GM21447 (cell line): ENCODE measurements at regions not wholly inside any gene's neighbourhood (a gene's known extent, or its start where the extent isn't known, plus 50 kb on each side); places are given as distances from the start of the nearest gene placed in this dataset.
"Not testable (repeated sequence)": the region's sequence is repeated elsewhere in the genome, so short reads cannot be mapped to it uniquely, and the experiment has no call there.

Source experiments
- ATAC-seq: cut with Tn5 transposase; IDR thresholded peaks from one replicate; pipeline ENCODE4 v1.9.1; 2021; ENCODE audit not compliant: unreplicated experiment

DNA sequence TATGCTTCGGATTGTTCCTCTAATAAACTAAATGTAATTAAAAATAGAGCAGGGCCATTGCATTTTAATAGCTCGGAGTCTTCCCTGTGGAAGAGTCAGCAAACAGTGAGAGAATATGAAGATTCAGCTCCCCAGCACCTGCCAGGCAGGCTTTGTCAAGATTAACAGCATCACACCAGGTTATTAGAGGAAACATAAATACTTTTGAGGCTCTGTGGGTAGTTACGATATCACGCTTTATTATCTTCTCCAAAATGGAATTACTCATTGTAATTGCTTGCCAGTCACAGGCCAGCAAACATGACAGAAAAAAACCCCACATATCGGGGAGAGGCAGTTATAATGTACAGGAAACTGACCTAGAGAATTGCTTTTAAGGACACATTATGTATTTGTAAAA, 303.9 kb downstream of the CPS1 start:
- ATAC-seq = no peak

DNA sequence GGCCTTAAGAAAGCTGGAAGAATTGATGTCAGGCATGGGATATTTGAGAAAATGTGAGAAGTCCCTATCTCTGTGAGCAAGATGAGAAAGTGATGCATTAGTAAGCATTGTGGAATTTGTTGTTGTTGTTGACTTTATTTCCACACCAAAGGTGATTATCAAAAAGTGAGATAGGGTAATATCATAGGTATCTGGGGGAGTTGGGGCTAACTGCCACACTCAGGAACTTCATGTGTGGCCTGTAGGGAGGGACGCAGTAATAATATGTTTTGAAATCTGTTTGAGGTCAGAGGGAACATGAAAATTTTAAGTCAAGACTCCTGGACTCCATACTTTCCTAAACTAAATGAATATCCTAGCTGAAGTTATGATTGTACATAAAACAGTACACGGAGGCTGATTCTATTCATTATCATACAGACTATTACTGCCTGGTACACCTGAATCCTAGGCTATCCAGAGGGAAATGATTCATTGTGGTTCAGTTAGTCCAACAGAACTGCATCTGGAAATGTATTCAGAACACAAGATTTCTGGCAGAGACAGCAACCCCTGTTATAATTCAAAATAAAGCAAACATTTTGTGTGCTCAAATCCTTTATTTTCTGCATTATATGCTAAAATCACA, 304.8 kb downstream of the CPS1 start:
- no peak for ATAC-seq

GRCh38 chr2:210862283-210863065, 306.1 kb downstream of the CPS1 start:
- ATAC-seq = no peak

- no peak for ATAC-seq
These were observed 306.9 kb downstream of the CPS1 start for GRCh38 chr2:210863283-210863682.

DNA sequence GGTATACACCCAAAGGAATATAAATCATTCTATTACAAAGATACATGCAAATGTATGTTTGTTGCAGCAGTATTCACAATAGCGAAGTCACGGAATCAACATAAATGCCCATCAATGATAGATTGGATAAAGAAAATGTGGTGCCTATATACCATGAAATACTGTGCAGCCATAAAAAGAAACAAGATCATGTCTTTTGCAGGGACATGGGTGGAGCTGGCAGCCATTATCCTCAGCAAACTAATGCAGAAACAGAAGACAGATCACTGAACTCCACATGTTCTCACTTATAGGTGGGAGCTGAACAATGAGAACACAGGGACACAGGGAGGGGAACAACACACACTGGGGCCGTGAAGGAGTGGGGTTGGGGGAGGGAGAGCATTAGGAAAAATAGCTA, 315.2 kb downstream of the CPS1 start:
- not testable (repeated sequence) for ATAC-seq

GRCh38 chr2:210873631-210874030, 317.2 kb downstream of the CPS1 start:
- no peak for ATAC-seq

- no peak for ATAC-seq
These were observed 327.8 kb downstream of the CPS1 start for GRCh38 chr2:210884227-210884626.

DNA sequence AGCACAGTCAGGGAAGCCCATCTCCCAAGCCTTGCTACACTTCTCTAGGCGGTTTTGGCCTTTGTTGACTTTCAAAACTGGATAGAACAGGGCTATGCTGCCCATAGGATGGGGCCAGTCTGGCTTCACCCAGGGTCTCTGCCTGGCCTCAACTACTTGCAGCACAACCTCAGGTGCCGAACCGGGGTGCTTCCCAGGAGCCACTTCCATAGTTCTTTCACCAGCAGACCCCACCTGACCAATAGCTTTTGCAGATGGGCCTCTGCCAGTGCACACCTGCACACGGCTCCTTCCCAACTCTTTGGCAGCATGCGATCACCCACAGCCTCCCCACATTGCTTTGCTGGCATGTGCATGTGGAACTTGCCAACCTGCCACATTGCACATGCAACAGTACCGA, 331.6 kb downstream of the CPS1 start:
- ATAC-seq = no peak

DNA sequence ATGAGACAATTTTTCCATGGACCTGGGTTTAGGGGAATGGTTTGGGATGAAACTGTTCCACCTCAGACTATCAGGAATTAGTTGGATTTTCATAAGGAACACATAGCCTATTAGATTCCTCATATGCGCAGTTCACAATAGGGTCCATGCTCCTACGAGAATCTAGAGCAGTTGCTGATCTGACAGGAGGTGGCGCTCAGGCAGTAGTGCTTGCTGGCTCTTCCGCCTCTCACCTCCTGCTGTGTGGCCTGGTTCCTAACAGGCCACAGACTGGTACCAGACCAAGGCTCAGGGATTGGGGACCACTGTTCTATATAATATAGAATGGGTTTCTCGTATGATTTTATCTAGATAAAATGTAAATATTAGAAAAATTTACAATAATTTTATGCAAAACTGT, 338.7 kb downstream of the CPS1 start:
- ATAC-seq = no peak

DNA sequence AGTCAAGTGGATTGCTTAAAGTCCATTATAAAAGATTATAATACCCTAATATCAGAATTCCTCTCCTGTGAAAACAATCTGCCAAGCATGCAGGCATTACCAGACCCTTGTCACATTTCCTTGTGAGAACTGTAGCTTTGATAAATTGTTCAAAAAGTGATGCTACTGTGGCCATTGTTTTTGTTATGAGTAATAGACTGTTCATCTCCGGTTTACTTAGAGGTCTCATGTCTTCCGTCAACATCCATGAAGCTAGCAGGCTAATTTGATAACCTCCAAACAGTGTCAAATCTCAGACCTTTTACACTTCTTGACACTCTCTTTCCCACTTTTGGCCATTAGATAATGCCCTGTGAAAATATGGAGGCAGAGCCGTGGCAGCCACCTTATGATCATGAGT, 342.7 kb downstream of the CPS1 start:
- ATAC-seq = no peak

GRCh38 chr2:210901326-210901725, 344.9 kb downstream of the CPS1 start:
- ATAC-seq = no peak

DNA sequence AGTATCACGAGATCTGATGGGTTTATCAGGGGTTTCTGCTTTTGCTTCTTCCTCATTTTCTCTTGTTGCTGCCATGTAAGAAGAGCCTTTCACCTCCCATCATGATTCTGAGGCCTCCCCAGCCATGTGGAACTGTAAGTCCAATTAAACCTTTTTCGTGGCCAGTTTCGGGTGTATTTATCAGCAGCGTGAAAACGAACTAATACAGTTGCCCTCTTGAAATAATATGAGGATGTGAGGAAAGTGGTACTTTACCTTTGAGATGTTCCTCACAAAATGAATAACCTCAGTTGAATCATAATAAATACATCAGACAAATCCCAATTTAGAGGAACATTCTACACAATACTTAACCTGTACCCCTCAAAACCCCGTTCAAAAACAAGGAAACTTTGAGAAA, 356.4 kb downstream of the CPS1 start:
- no peak for ATAC-seq

DNA sequence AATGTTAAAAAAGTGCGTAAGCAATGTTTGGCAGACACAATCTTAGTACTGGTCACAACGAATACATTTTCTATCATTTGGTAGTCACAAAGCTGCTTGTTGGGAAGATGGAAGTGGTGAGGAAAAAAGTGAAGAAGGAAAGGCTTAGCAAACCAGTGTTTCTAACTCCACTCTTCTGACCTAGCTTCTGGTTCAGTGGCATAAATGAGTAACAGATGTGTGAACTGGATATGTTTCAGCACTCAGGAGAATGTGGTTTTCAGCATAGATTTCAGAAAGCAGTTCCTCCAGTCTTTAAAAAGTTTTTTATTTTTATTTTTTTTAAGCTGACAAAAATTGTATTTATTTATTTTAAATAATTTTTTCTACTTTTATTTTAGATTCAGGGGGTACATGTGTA, 357.1 kb downstream of the CPS1 start:
- no peak for ATAC-seq

DNA sequence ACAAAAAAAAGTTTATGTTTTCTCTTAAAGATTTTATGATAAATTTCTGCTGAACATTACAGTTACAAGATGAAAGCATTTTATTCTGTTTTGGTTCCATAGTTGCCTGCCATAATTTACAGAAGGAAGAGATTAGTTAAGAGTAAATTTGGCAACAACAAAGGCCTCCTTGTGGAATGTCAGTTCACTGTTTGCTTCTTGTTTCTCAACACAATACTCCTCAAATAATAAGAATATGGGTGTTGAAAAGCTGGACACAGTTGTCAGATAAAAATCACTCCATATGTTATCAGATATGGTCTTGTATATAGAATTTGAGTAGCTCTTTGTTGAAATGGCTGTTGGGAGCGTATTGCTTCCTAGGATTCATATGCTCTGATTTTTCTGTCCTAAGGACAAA, 359.5 kb downstream of the CPS1 start:
- ATAC-seq = no peak

DNA sequence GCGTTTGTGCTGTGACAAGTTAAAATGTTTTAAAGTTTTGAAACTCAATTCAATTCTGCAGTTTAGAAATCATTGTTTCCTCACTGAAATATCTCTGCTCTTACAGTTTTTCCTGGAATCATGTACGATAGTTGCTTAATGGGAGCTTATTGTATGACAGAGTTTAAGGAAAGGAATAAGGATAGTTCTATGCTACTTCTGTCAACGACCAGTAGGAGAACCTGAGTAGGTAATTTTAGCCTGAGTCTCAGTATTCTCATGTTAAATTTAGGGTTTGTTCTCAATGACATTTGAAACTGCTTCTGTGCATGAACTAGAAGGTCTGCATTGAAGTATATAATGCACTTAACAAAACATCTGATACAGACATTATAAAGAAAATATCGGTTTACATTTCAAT, 361.1 kb downstream of the CPS1 start:
- ATAC-seq = no peak

- no peak for ATAC-seq
These were observed 362.7 kb downstream of the CPS1 start for GRCh38 chr2:210919128-210919527.

GRCh38 chr2:210922419-210922818, 366.0 kb downstream of the CPS1 start:
- ATAC-seq = no peak

DNA sequence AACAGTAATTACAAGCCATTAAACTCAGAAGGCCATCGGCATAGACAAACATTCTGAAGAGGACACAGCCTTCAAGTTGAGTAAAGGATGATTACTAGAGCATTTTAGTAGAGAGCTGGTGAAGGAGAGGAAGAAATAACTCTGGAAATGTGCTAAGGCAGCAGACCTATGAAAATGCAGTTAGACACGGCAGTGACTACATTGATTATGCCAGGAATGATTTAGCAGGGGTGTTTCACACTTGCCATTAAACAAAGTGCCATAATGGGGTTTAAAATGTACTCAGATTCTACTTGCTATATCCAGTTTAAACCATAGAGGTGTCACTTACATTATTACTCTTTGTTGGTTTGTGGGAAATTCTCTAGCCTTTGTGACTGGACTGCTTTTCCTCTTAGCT, 372.3 kb downstream of the CPS1 start:
- no peak for ATAC-seq

- ATAC-seq = no peak
These were observed 381.8 kb downstream of the CPS1 start for GRCh38 chr2:210938228-210938627.

GRCh38 chr2:210946395-210946794, 390.0 kb downstream of the CPS1 start:
- ATAC-seq = no peak

DNA sequence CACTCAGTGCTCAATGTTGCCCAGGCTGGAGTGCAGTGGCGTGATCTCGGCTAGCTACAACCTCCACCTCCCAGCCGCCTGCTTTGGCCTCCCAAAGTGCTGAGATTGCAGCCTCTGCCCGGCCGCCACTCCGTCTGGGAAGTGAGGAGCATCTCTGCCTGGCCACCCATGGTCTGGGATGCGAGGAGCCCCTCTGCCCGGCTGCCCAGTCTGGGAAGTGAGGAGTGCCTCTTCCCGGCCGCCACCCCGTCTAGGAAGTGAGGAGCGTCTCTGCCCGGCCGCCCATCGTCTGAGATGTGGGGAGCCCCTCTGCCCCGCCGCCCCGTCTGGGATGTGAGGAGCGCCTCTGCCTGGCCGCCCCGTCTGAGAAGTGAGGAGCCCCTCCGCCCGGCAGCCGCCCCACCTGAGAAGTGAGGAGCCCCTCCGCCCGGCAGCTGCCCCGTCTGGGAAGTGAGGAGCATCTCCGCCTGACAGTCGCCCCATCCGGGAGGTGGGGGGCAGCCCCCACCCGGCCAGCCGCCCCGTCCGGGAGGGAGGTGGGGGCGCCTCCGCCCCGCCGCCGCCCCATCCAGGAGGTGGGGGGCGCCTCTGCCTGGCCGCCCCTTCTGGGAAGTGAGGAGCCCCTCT, 394.1 kb downstream of the CPS1 start:
- ATAC-seq = not testable (repeated sequence)

GRCh38 chr2:210954386-210954907, 398.0 kb downstream of the CPS1 start:
- ATAC-seq = no peak
